UCSD-AML1 (cell line): ENCODE measurements at regions not wholly inside any gene's neighbourhood (a gene's known extent, or its start where the extent isn't known, plus 50 kb on each side); places are given as distances from the start of the nearest gene placed in this dataset.

Source experiments
- DNase-seq: peaks from one replicate; lab custom pipeline; 2025; ENCODE audit not compliant: unreplicated experiment; lab: John Stamatoyannopoulos, UW

- no peak for DNase-seq
Observed at GRCh38 chr1:229190057-229190575, 80.8 kb upstream of the RAB4A start.

- no peak for DNase-seq
Observed at GRCh38 chr1:229191066-229191674, 79.7 kb upstream of the RAB4A start.

- no peak for DNase-seq
Observed at GRCh38 chr1:229192031-229192430, 78.9 kb upstream of the RAB4A start.

GRCh38 chr1:229192853-229193252, 78.1 kb upstream of the RAB4A start:
- no peak for DNase-seq

GRCh38 chr1:229194096-229194495, 76.8 kb upstream of the RAB4A start:
- DNase-seq, result no peak

- no peak for DNase-seq
Observed at GRCh38 chr1:229195246-229195645, 75.7 kb upstream of the RAB4A start.

GRCh38 chr1:229196404-229197264, 74.3 kb upstream of the RAB4A start:
- DNase-seq, result no peak

GRCh38 chr1:229197265-229197585, 73.7 kb upstream of the RAB4A start:
- DNase-seq, result no peak

- no peak for DNase-seq
Observed at GRCh38 chr1:229199261-229200243, 71.4 kb upstream of the RAB4A start.

GRCh38 chr1:229203030-229203751, 67.7 kb upstream of the RAB4A start:
- no peak for DNase-seq

GRCh38 chr1:229203991-229204632, 66.8 kb upstream of the RAB4A start:
- no peak for DNase-seq

- DNase-seq, result no peak
Observed at GRCh38 chr1:229204921-229205777, 65.8 kb upstream of the RAB4A start.

GRCh38 chr1:229205854-229206253, 65.1 kb upstream of the RAB4A start:
- DNase-seq, result no peak

GRCh38 chr1:229207916-229208315, 63.0 kb upstream of the RAB4A start:
- no peak for DNase-seq

GRCh38 chr1:229208481-229208880, 62.4 kb upstream of the RAB4A start:
- no peak for DNase-seq

GRCh38 chr1:229209386-229209785, 61.5 kb upstream of the RAB4A start:
- DNase-seq, result no peak

GRCh38 chr1:229209816-229210215, 61.1 kb upstream of the RAB4A start:
- no peak for DNase-seq

- DNase-seq, result no peak
Observed at GRCh38 chr1:229210844-229211243, 60.1 kb upstream of the RAB4A start.

- DNase-seq, result no peak
Observed at GRCh38 chr1:229213797-229214196, 57.1 kb upstream of the RAB4A start.
